Nephron progenitor cell (in vitro differentiated cells): ENCODE measurements at regions not wholly inside any gene's neighbourhood (a gene's known extent, or its start where the extent isn't known, plus 50 kb on each side); places are given as distances from the start of the nearest gene placed in this dataset.

Source experiments
- DNase-seq: peaks from one replicate; pipeline ENCODE4 v3.0.0; 2021
- H3K27ac Mint-ChIP-seq: 2 replicates; pipeline ENCODE4 v1.8.0; 2021; ENCODE audit warnings: mild to moderate bottlenecking, moderate library complexity, mixed read lengths
- H3K27me3 Mint-ChIP-seq: 2 replicates; pipeline ENCODE4 v1.8.0; 2021; ENCODE audit warnings: mild to moderate bottlenecking, low read depth, mixed read lengths; ENCODE audit not compliant: poor library complexity
- H3K36me3 Mint-ChIP-seq: 2 replicates; pipeline ENCODE4 v1.8.0; 2021; ENCODE audit warnings: low read depth, mixed read lengths
- H3K4me1 Mint-ChIP-seq: 2 replicates; pipeline ENCODE4 v1.8.0; 2021; ENCODE audit warnings: mixed read lengths
- H3K4me3 Mint-ChIP-seq: 2 replicates; pipeline ENCODE4 v1.8.0; 2021; ENCODE audit warnings: mild to moderate bottlenecking, moderate library complexity, mixed read lengths
- H3K9me3 Mint-ChIP-seq: 2 replicates; pipeline ENCODE4 v1.8.0; 2021; ENCODE audit warnings: mild to moderate bottlenecking, moderate library complexity, mixed read lengths
- TF ChIP-seq, protein P1 (sequence below): fragments of 200-600 bp; sonication (generic); IDR thresholded peaks from 2 replicates; pipeline ENCODE4 v1.5.0; 2021; ENCODE audit warnings: antibody characterized with exemption

DNA sequence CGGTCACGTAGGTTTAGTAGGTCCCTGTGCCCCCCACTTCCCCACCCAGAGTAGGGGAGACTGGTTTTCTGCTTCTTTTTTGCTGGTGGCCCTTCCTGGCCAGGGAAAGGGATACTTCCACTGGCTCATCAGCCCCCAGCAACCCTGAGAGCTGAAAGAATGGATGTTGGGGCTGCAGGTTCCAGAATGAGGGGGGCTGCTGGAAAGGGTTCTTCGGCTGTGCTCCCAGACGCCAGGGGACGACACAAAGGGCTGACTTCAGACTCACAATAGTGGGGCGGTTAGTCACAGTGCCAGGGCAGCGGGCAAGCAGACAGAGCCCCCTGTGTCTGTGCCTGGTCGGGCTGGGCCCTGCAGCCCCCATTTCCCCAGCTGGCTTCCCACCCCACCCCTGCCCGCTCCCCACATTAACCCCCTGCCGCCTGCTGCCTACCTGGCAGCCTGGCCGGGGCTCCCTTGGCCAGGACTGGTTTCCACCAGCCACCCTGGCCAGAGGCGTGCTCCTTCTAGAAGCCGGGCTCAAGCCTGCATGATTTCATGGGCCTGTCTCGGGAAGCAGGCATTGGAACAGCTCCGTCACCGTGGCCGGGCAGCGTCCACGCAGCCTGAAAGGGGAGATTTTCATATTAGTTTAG lies 79.1 kb upstream of the WNT7B start:
- H3K4me1 Mint-ChIP-seq, result peaks cover 13% of the 10 kb centered on the region
- peaks cover 31% of the 10 kb centered on the region for H3K27me3 Mint-ChIP-seq
- TF ChIP-seq, protein P1, sequence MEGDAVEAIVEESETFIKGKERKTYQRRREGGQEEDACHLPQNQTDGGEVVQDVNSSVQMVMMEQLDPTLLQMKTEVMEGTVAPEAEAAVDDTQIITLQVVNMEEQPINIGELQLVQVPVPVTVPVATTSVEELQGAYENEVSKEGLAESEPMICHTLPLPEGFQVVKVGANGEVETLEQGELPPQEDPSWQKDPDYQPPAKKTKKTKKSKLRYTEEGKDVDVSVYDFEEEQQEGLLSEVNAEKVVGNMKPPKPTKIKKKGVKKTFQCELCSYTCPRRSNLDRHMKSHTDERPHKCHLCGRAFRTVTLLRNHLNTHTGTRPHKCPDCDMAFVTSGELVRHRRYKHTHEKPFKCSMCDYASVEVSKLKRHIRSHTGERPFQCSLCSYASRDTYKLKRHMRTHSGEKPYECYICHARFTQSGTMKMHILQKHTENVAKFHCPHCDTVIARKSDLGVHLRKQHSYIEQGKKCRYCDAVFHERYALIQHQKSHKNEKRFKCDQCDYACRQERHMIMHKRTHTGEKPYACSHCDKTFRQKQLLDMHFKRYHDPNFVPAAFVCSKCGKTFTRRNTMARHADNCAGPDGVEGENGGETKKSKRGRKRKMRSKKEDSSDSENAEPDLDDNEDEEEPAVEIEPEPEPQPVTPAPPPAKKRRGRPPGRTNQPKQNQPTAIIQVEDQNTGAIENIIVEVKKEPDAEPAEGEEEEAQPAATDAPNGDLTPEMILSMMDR, result no peak
- no peak overlapping the region for H3K4me3 Mint-ChIP-seq
- H3K36me3 Mint-ChIP-seq, result no peaks in the 10 kb centered on the region
- H3K27ac Mint-ChIP-seq, result no peak overlapping the region
- no peaks in the 10 kb centered on the region for H3K9me3 Mint-ChIP-seq
- DNase-seq, result no peak

DNA sequence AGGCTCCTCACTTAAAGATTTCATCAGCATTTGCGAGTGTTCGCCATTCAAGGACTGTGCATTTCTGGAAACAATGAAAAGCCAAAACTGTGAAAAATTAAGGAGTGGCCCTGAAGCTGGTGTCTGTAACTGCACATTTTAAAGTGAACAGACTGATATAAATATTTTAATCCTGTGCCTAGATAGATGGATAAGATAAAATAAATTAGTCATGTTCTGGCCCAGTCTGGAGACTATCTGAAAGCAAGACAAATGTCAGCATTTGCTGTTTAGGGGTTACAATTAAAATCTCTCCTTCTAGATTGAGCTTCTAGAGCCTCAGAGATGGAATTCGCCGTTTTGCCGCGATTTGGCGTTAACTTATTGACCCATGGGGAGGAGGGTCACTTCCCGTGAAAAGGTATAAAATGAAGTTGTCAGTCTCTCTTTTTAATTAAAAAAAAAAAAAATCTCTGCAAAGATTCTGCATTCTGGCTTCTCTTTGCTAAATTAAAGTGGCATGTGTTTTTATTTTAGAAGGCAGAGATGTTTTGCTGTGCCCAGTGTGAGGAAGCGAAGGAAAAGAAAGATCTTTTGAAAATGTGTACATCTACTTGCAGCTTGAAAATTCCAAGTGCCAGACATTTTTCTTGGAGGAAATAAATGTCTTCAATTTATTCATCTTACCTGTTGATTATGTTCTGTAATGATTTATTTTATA lies 79.7 kb upstream of the WNT7B start:
- TF ChIP-seq, protein P1, result no peak
- Mint-ChIP-seq H3K36me3 (no peaks in the 10 kb centered on the region), H3K9me3 (no peaks in the 10 kb centered on the region), H3K4me1 (peaks cover 13% of the 10 kb centered on the region), H3K27me3 (peaks cover 25% of the 10 kb centered on the region), H3K4me3 (no peak overlapping the region), H3K27ac (no peak overlapping the region)
- no peak for DNase-seq

DNA sequence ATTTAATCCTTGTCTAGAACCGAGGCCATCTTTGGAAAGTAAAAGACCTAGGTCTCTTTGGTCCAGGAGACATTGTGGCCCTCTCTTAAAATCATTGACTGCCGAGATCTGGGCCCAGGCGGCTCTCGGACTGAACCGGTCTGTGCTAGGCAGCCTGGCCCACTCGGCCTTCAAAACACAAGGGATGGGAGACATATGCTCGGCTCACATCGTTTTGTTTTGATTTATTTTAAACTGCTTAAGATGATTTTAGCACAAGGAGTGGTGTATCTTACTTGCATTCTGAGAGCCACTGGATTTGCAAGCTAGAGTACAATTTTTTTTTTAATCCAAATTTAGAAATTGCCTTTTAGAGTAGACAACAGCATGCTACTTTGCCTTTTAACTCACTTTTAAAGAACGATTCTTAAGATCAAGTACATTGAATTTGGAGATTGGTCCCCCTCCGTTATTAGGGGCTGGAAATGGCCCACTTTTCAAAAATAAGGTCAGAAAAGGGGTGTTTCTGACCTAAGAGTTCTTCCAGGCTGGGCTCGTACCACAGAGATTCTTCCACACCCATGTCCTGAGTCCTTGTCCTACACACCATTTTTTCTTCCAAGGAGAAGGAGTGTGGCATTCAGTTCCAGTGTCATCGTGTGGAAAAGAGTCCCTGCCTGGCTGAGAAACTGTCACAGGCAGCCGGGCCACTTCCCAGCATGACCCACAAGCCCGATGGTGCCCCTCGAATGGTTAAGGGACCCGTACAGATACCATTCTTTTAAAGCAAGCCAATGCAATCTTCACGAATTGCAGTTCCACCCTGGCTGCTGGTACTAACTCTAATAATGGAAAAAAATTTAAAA lies 80.5 kb upstream of the WNT7B start:
- H3K27me3 Mint-ChIP-seq, result peaks cover 27% of the 10 kb centered on the region
- no peak overlapping the region for H3K4me3 Mint-ChIP-seq
- no peaks in the 10 kb centered on the region for H3K36me3 Mint-ChIP-seq
- no peak overlapping the region for H3K27ac Mint-ChIP-seq
- no peaks in the 10 kb centered on the region for H3K9me3 Mint-ChIP-seq
- TF ChIP-seq, protein P1, result no peak
- peaks cover 13% of the 10 kb centered on the region for H3K4me1 Mint-ChIP-seq
- no peak for DNase-seq

- Mint-ChIP-seq H3K4me1 (peaks cover 8% of the 10 kb centered on the region), H3K27me3 (peaks cover 33% of the 10 kb centered on the region), H3K9me3 (no peaks in the 10 kb centered on the region), H3K36me3 (no peaks in the 10 kb centered on the region), H3K4me3 (no peak overlapping the region), H3K27ac (no peak overlapping the region)
- DNase-seq, result no peak
- TF ChIP-seq, protein P1, result no peak
Observed at GRCh38 chr22:46058091-46058420, 81.1 kb upstream of the WNT7B start.

- H3K27ac Mint-ChIP-seq, result no peak overlapping the region
- peaks cover 41% of the 10 kb centered on the region for H3K27me3 Mint-ChIP-seq
- no peak for DNase-seq
- H3K9me3 Mint-ChIP-seq, result no peaks in the 10 kb centered on the region
- H3K36me3 Mint-ChIP-seq, result no peaks in the 10 kb centered on the region
- peaks cover 4% of the 10 kb centered on the region for H3K4me1 Mint-ChIP-seq
- no peak overlapping the region for H3K4me3 Mint-ChIP-seq
- TF ChIP-seq, protein P1, result no peak
Observed at GRCh38 chr22:46058591-46059519, 81.9 kb upstream of the WNT7B start.
